ENCODE measurements at regions not wholly inside any gene's neighbourhood (a gene's known extent, or its start where the extent isn't known, plus 50 kb on each side); places are given as distances from the start of the nearest gene placed in this dataset.

DNA sequence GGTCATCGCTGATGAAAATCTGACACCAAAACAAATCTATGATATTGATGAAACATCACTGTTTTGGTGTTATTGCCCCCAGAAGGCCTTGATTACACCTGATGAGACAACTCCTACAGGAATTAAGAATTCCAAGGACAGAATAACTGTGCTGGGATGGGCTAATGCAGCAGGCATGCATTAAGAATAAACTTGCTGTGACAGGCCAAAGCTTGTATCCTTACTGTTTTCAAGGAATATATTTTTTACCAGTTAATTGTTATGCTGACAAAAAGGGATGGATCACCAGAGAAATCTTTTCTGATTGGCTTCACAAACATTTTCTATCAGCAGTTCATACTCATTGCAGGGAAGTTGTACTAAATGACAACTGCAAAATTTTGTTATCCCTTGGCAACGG is 278.2 kb downstream of the IKZF2 start:
- TF ChIP-seq, protein P1, sequence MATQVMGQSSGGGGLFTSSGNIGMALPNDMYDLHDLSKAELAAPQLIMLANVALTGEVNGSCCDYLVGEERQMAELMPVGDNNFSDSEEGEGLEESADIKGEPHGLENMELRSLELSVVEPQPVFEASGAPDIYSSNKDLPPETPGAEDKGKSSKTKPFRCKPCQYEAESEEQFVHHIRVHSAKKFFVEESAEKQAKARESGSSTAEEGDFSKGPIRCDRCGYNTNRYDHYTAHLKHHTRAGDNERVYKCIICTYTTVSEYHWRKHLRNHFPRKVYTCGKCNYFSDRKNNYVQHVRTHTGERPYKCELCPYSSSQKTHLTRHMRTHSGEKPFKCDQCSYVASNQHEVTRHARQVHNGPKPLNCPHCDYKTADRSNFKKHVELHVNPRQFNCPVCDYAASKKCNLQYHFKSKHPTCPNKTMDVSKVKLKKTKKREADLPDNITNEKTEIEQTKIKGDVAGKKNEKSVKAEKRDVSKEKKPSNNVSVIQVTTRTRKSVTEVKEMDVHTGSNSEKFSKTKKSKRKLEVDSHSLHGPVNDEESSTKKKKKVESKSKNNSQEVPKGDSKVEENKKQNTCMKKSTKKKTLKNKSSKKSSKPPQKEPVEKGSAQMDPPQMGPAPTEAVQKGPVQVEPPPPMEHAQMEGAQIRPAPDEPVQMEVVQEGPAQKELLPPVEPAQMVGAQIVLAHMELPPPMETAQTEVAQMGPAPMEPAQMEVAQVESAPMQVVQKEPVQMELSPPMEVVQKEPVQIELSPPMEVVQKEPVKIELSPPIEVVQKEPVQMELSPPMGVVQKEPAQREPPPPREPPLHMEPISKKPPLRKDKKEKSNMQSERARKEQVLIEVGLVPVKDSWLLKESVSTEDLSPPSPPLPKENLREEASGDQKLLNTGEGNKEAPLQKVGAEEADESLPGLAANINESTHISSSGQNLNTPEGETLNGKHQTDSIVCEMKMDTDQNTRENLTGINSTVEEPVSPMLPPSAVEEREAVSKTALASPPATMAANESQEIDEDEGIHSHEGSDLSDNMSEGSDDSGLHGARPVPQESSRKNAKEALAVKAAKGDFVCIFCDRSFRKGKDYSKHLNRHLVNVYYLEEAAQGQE (IDR thresholded peaks at IDR 0.05; ENCODE audit: low read depth, low read length): no peak
- TF ChIP-seq TAF1 (IDR thresholded peaks at IDR 0.05; ENCODE audit: borderline replicate concordance, low read depth, low read length) (no peak), RAD21 (IDR thresholded peaks at IDR 0.05; ENCODE audit: low read length) (no peak)
